ENCODE measurements at regions not wholly inside any gene's neighbourhood (a gene's known extent, or its start where the extent isn't known, plus 50 kb on each side); places are given as distances from the start of the nearest gene placed in this dataset.

- Histone ChIP-seq H3K79me2 (ENCODE audit: control insufficient read depth, insufficient read depth, low read length) (no peaks in the 10 kb centered on the region), H3K9ac (ENCODE audit: insufficient read depth in 1 of 2, low read depth in 2 of 2, low read length in 2 of 2) (no peak overlapping the region), H3K4me3 (no peak overlapping the region), H4K20me1 (replicated peaks; ENCODE audit: control insufficient read depth, insufficient read depth, low read length) (no peaks in the 10 kb centered on the region), H3K27ac (ENCODE audit: extremely low read depth, low read depth, low read length) (no peak overlapping the region), H3K4me1 (replicated peaks in 1 of 2; ENCODE audit: control insufficient read depth in 2 of 2, insufficient read depth in 2 of 2, low read length in 2 of 2) (no peaks in the 10 kb centered on the region), H3K27me3 (ENCODE audit: control insufficient read depth in 2 of 2, insufficient read depth in 2 of 2, low read length in 2 of 2) (no peaks in the 10 kb centered on the region), H3K4me2 (ENCODE audit: insufficient read depth, low read length) (no peak overlapping the region), H2AFZ (ENCODE audit: low read depth, low read length) (no peak overlapping the region), H3K9me3 (replicated peaks; ENCODE audit: control insufficient read depth, insufficient read depth, low read depth, low read length) (no peaks in the 10 kb centered on the region), H3K36me3 (ENCODE audit: control insufficient read depth, insufficient read depth, low read length) (no peaks in the 10 kb centered on the region), H3K9me1 (ENCODE audit: control insufficient read depth, insufficient read depth, low read length) (no peaks in the 10 kb centered on the region)
- WGBS (ENCODE audit: insufficient coverage, low coverage, missing lambda C conversion rate): 0% methylated on average over 1 of the region's 1 CpG
- POLR2A ChIA-PET: no interaction called here
- ATAC-seq (no peak), DNase-seq (ENCODE audit: extremely low read depth in 1 of 4, low spot score in 3 of 4) (no peak), FAIRE-seq (no peak)
- in situ Hi-C loops (cut with MboI) (no loop called here), intact Hi-C loops (cut with micrococcal nuclease) (no loop called here)
- CTCF ChIA-PET (ENCODE audit: low intra/inter-chr PET ratio): no interaction called here
- BruUV-seq (replicated peaks): no TSS peak
- TF ChIP-seq NUFIP1 (IDR thresholded peaks at IDR 0.05; ENCODE audit: partially characterized antibody): no peak
- TF ChIP-seq HMGN3 (IDR thresholded peaks at IDR 0.05; ENCODE audit: borderline replicate concordance, extremely low read depth, insufficient read length, low read depth, low read length): no peak
- TF ChIP-seq STAT5A (IDR thresholded peaks at IDR 0.05; ENCODE audit: borderline replicate concordance, low read length): no peak
- no peak for TF ChIP-seq ZNF23 (CRISPR knock-in tag; IDR thresholded peaks at IDR 0.05)
- TF ChIP-seq, protein P1, sequence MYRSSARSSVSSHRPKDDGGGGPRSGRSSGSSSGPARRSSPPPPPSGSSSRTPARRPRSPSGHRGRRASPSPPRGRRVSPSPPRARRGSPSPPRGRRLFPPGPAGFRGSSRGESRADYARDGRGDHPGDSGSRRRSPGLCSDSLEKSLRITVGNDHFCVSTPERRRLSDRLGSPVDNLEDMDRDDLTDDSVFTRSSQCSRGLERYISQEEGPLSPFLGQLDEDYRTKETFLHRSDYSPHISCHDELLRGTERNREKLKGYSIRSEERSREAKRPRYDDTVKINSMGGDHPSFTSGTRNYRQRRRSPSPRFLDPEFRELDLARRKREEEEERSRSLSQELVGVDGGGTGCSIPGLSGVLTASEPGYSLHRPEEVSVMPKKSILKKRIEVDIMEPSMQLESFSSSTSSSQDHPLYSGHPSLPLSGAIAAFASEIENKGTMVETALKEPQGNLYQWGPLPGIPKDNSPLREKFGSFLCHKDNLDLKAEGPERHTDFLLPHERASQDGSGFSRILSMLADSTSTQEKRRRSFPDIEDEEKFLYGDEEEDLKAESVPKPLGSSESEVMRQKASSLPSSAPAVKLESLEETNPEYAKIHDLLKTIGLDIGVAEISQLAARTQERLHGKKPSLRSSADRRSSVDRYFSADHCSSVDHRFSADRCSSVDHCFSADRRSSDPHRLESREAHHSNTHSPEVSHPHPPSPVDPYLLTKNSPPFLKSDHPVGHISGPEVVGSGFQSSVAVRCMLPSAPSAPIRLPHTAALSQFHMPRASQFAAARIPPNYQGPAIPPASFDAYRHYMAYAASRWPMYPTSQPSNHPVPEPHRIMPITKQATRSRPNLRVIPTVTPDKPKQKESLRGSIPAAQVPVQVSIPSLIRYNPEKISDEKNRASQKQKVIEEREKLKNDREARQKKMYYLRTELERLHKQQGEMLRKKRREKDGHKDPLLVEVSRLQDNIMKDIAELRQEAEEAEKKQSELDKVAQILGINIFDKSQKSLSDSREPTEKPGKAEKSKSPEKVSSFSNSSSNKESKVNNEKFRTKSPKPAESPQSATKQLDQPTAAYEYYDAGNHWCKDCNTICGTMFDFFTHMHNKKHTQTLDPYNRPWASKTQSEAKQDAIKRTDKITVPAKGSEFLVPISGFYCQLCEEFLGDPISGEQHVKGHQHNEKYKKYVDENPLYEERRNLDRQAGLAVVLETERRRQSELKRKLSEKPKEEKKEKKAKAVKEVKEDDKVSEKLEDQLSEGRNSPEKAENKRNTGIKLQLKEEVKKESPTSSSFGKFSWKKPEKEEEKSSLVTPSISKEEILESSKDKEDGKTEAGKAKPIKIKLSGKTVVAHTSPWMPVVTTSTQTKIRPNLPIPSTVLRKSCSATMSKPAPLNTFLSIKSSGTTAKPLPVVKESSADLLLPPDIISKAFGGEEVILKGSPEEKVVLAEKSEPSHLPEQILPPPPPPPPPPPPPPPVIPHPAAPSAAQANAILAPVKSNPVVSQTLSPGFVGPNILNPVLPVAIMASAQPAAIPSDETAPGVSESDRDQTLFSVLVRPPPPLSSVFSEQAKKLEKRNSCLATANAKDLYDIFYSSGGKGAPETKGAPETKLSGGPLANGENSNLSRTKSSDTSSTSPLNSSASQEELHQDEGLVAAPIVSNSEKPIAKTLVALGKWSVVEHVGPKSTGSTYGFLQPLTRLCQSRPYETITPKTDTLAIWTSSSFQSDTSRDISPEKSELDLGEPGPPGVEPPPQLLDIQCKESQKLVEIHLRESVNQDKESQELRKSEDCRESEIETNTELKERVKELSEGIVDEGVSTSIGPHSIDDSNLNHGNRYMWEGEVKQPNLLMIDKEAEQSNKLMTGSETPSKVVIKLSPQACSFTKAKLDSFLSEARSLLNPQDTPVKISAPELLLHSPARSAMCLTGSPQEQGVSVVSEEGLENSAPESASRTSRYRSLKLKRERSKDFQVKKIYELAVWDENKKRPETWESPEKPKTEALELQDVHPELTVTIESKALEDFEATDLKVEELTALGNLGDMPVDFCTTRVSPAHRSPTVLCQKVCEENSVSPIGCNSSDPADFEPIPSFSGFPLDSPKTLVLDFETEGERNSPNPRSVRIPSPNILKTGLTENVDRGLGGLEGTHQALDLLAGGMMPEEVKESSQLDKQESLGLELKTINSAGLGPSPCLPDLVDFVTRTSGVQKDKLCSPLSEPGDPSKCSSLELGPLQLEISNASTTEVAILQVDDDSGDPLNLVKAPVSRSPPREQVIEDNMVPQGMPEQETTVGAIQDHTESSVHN (IDR thresholded peaks at IDR 0.05; ENCODE audit: borderline replicate concordance in 1 of 2, low read depth in 1 of 2): no peak
- TF ChIP-seq POU5F1 (IDR thresholded peaks at IDR 0.05; ENCODE audit: borderline replicate concordance, low read depth, low read length, partially characterized antibody): no peak
- TF ChIP-seq MYBL2 (IDR thresholded peaks at IDR 0.05; ENCODE audit: low read depth): no peak
- TF ChIP-seq MYBL2 (CRISPR knock-in tag; IDR thresholded peaks at IDR 0.05; ENCODE audit: borderline replicate concordance): no peak
- no peak for TF ChIP-seq ILF3 (IDR thresholded peaks at IDR 0.05; ENCODE audit: borderline replicate concordance)
- TF ChIP-seq CSDE1 (IDR thresholded peaks at IDR 0.05): no peak
- TF ChIP-seq, protein P2, sequence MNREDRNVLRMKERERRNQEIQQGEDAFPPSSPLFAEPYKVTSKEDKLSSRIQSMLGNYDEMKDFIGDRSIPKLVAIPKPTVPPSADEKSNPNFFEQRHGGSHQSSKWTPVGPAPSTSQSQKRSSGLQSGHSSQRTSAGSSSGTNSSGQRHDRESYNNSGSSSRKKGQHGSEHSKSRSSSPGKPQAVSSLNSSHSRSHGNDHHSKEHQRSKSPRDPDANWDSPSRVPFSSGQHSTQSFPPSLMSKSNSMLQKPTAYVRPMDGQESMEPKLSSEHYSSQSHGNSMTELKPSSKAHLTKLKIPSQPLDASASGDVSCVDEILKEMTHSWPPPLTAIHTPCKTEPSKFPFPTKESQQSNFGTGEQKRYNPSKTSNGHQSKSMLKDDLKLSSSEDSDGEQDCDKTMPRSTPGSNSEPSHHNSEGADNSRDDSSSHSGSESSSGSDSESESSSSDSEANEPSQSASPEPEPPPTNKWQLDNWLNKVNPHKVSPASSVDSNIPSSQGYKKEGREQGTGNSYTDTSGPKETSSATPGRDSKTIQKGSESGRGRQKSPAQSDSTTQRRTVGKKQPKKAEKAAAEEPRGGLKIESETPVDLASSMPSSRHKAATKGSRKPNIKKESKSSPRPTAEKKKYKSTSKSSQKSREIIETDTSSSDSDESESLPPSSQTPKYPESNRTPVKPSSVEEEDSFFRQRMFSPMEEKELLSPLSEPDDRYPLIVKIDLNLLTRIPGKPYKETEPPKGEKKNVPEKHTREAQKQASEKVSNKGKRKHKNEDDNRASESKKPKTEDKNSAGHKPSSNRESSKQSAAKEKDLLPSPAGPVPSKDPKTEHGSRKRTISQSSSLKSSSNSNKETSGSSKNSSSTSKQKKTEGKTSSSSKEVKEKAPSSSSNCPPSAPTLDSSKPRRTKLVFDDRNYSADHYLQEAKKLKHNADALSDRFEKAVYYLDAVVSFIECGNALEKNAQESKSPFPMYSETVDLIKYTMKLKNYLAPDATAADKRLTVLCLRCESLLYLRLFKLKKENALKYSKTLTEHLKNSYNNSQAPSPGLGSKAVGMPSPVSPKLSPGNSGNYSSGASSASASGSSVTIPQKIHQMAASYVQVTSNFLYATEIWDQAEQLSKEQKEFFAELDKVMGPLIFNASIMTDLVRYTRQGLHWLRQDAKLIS (CRISPR knock-in tag; IDR thresholded peaks at IDR 0.05): no peak
Observed at GRCh38 chr3:180433152-180433551, 168.8 kb upstream of the TTC14 start.
